ENCODE measurements at regions not wholly inside any gene's neighbourhood (a gene's known extent, or its start where the extent isn't known, plus 50 kb on each side); places are given as distances from the start of the nearest gene placed in this dataset.

- DNase-seq = no peak
Observed at GRCh38 chr20:40538131-40538530, 150.9 kb downstream of the MAFB start.

- DNase-seq = no peak
Observed at GRCh38 chr20:40536808-40537207, 152.2 kb downstream of the MAFB start.

GRCh38 chr20:40535816-40536215, 153.2 kb downstream of the MAFB start:
- DNase-seq = no peak

- no peak for DNase-seq
Observed at GRCh38 chr20:40532103-40532502, 156.9 kb downstream of the MAFB start.

- DNase-seq = no peak
Observed at GRCh38 chr20:40525351-40525750, 163.7 kb downstream of the MAFB start.

- no peak for DNase-seq
Observed at GRCh38 chr20:40524071-40524470, 165.0 kb downstream of the MAFB start.

GRCh38 chr20:40522405-40522804, 166.6 kb downstream of the MAFB start:
- no peak for DNase-seq

- DNase-seq = no peak
Observed at GRCh38 chr20:40521962-40522361, 167.1 kb downstream of the MAFB start.

GRCh38 chr20:40519918-40520317, 169.1 kb downstream of the MAFB start:
- no peak for DNase-seq

GRCh38 chr20:40512994-40513393, 176.0 kb downstream of the MAFB start:
- DNase-seq = no peak

GRCh38 chr20:40512591-40512990, 176.4 kb downstream of the MAFB start:
- DNase-seq = no peak

GRCh38 chr20:40511478-40511877, 177.6 kb downstream of the MAFB start:
- no peak for DNase-seq

GRCh38 chr20:40510622-40511021, 178.4 kb downstream of the MAFB start:
- no peak for DNase-seq

GRCh38 chr20:40508821-40509220, 180.2 kb downstream of the MAFB start:
- DNase-seq = no peak

GRCh38 chr20:40506537-40506939, 182.5 kb downstream of the MAFB start:
- peak; percentile 79 to 85 for DNase-seq

GRCh38 chr20:40503119-40503518, 185.9 kb downstream of the MAFB start:
- no peak for DNase-seq

- DNase-seq = no peak
Observed at GRCh38 chr20:40502576-40502975, 186.5 kb downstream of the MAFB start.

- no peak for DNase-seq
Observed at GRCh38 chr20:40499391-40499790, 189.6 kb downstream of the MAFB start.

- DNase-seq = peak; percentile 44 to 63
Observed at GRCh38 chr20:40497899-40498691, 190.9 kb downstream of the MAFB start.

GRCh38 chr20:40495956-40496355, 193.1 kb downstream of the MAFB start:
- DNase-seq = no peak

GRCh38 chr20:40494248-40494647, 194.8 kb downstream of the MAFB start:
- peak in 1 of 2 donors; percentile 28 for DNase-seq

- no peak for DNase-seq
Observed at GRCh38 chr20:40493549-40493948, 195.5 kb downstream of the MAFB start.

GRCh38 chr20:40493071-40493470, 196.0 kb downstream of the MAFB start:
- no peak for DNase-seq

GRCh38 chr20:40491009-40491590, 197.9 kb downstream of the MAFB start:
- DNase-seq = no peak

GRCh38 chr20:40489886-40490285, 199.2 kb downstream of the MAFB start:
- DNase-seq = no peak

Measured in bone marrow (tissue), 2 donors.